A549 (cell line): ENCODE measurements at regions not wholly inside any gene's neighbourhood (a gene's known extent, or its start where the extent isn't known, plus 50 kb on each side); places are given as distances from the start of the nearest gene placed in this dataset.

Experiments used
- ATAC-seq, 2 experiments: fragments of 200-7000 bp in 1 of 2; fragments of >200 bp in 1 of 2; cut with Nextera tagmentation in 1 of 2; cut with Tn5 transposase in 1 of 2; 3 replicates each; pipeline versions ENCODE4 v1.8.0 to v1.9.1; 2018 to 2020; ENCODE audit warnings: mild to moderate bottlenecking in 1 of 2, moderate library complexity in 1 of 2
- CTCF ChIA-PET: fragments of 300-600 bp; sonication (Branson Sonifier 250); formaldehyde crosslinking; extraction: SDS; loops from one replicate; lab custom pipeline; 2021; ENCODE audit warnings: antibody characterized with exemption, inconsistent platforms; lab: Yijun Ruan, JAX
- POLR2A ChIA-PET: fragments of 350-600 bp; formaldehyde crosslinking; extraction: SDS; loops from one replicate; lab custom pipeline; 2021; ENCODE audit warnings: antibody characterized with exemption, inconsistent platforms; lab: Yijun Ruan, JAX
- DNase-seq, 2 experiments: peaks; one replicate each; pipeline versions ENCODE4 v3.0.0 to v3.0.0-alpha.2; 2011 to 2016; ENCODE audit warnings: low read depth in 1 of 2, low spot score in 1 of 2
- FAIRE-seq: peaks from 2 replicates; lab custom pipeline; 2011; peaks lifted over from hg19 to GRCh38; lab: Jason Lieb, UNC
- H3K27ac ChIP-seq, 2 experiments: fragments of >200 bp; sonication (Bioruptor Twin); formaldehyde crosslinking; 3 replicates each; pipeline ENCODE4 v1.5.1; 2016 to 2017
- H3K4me1 ChIP-seq: fragments of >200 bp; sonication (Bioruptor Twin); formaldehyde crosslinking; 3 replicates; pipeline ENCODE4 v1.6.1; 2016
- H3K4me2 ChIP-seq: fragments of >200 bp; sonication (Bioruptor Twin); formaldehyde crosslinking; 3 replicates; pipeline ENCODE4 v1.6.1; 2016
- H3K4me3 ChIP-seq: fragments of >200 bp; sonication (Bioruptor Twin); formaldehyde crosslinking; 3 replicates; pipeline ENCODE4 v1.5.1; 2016
- H3K9me3 ChIP-seq: fragments of >200 bp; sonication (Bioruptor Twin); formaldehyde crosslinking; 3 replicates; pipeline ENCODE4 v1.6.1; 2016
- CTCF ChIP-seq: fragments of >200 bp; sonication (Bioruptor Twin); formaldehyde crosslinking; IDR thresholded peaks from 3 replicates; pipeline ENCODE4 v1.5.1; 2016
- ELK1 ChIP-seq: fragments of 150-350 bp; IDR thresholded peaks from 2 replicates; pipeline ENCODE4 v1.6.1; 2014; ENCODE audit warnings: low read depth, mild to moderate bottlenecking, low read length
- FOXS1 ChIP-seq: fragments of 250-450 bp; sonication (Bioruptor Pico); IDR thresholded peaks from 2 replicates; pipeline ENCODE4 v1.5.0; 2020; ENCODE audit warnings: mild to moderate bottlenecking, moderate library complexity
- HEYL ChIP-seq: fragments of 250-450 bp; sonication (Bioruptor Pico); IDR thresholded peaks from 2 replicates; pipeline ENCODE4 v1.8.0; 2021; ENCODE audit warnings: mild to moderate bottlenecking, moderate library complexity
- HOXB13 ChIP-seq: fragments of 250-450 bp; sonication (Bioruptor Pico); IDR thresholded peaks from 2 replicates; pipeline ENCODE4 v1.5.0; 2020; ENCODE audit warnings: low read depth, mild to moderate bottlenecking, moderate library complexity
- JUNB ChIP-seq: fragments of >200 bp; sonication (Bioruptor Twin); formaldehyde crosslinking; IDR thresholded peaks from 2 replicates; pipeline ENCODE4 v1.6.1; 2016
- MAFK ChIP-seq: fragments of 450-650 bp; IDR thresholded peaks from 2 replicates; pipeline ENCODE4 v1.6.1; 2014; ENCODE audit not compliant: partially characterized antibody
- MYC ChIP-seq: IDR thresholded peaks from 2 replicates; pipeline ENCODE4 v1.6.1; 2012; ENCODE audit warnings: mild to moderate bottlenecking, inconsistent platforms, low read length, improper control_type of control experiment, borderline replicate concordance
- NR3C1 ChIP-seq: fragments of >200 bp; sonication (Bioruptor Twin); formaldehyde crosslinking; IDR thresholded peaks from 3 replicates; pipeline ENCODE4 v1.6.1; 2017
- PHF8 ChIP-seq: fragments of 200-600 bp; sonication (generic); IDR thresholded peaks from 2 replicates; pipeline ENCODE4 v1.6.1; 2016; ENCODE audit warnings: low read depth, mild to moderate bottlenecking, antibody characterized with exemption, moderate library complexity, borderline replicate concordance
- POLR2AphosphoS2 ChIP-seq: conservative IDR thresholded peaks from 2 replicates; pipeline ENCODE4 v1.6.1; 2012; ENCODE audit warnings: low read length, improper control_type of control experiment, inconsistent platforms
- RAD21 ChIP-seq, 2 experiments: fragments of >200 bp in 1 of 2; sonication (Bioruptor Twin) in 1 of 2; formaldehyde crosslinking in 1 of 2; IDR thresholded peaks in 1 of 2; conservative IDR thresholded peaks in 1 of 2; 2 replicates in 1 of 2; 3 replicates in 1 of 2; pipeline ENCODE4 v1.6.1; 2012 to 2018; ENCODE audit warnings: inconsistent platforms in 1 of 2
- RCOR1 ChIP-seq: fragments of 150-350 bp; IDR thresholded peaks from 2 replicates; pipeline ENCODE4 v1.6.1; 2014; ENCODE audit warnings: antibody characterized with exemption, low read length, low read depth
- REST ChIP-seq: fragments of 200-600 bp; sonication (generic); IDR thresholded peaks from 2 replicates; pipeline ENCODE4 v1.6.1; 2016; ENCODE audit warnings: antibody characterized with exemption, mild to moderate bottlenecking, moderate library complexity
- SMC3 ChIP-seq: fragments of >200 bp; sonication (Bioruptor Twin); formaldehyde crosslinking; IDR thresholded peaks from 3 replicates; pipeline ENCODE4 v1.6.1; 2018; ENCODE audit warnings: inconsistent platforms
- TFCP2L1 ChIP-seq: fragments of 250-450 bp; sonication (Bioruptor Pico); IDR thresholded peaks from 2 replicates; pipeline ENCODE4 v1.5.0; 2021; ENCODE audit warnings: mild to moderate bottlenecking
- TP53 ChIP-seq: fragments of 250-450 bp; sonication (Bioruptor Pico); IDR thresholded peaks from 2 replicates; pipeline ENCODE4 v1.5.0; 2021; ENCODE audit warnings: mild to moderate bottlenecking, moderate library complexity
- USF2 ChIP-seq: fragments of 450-650 bp; IDR thresholded peaks from 2 replicates; pipeline ENCODE4 v1.6.1; 2014; ENCODE audit warnings: antibody characterized with exemption
- ZNF302 ChIP-seq: fragments of 250-450 bp; sonication (Bioruptor Pico); IDR thresholded peaks from 2 replicates; pipeline ENCODE4 v1.9.0; 2021; ENCODE audit warnings: inconsistent platforms, mild to moderate bottlenecking, moderate library complexity
- WGBS: methylation state at CpG from one replicate; pipeline ENCODE4 v1.1.6; 2017; ENCODE audit errors: missing lambda C conversion rate; 5-methylcytosine and 5-hydroxymethylcytosine counted together

- ChIA-PET CTCF (interaction anchor here (0.5 kb wide), 1 partner anchor 569 kb away, joined by 5 read pairs; no protein-coding TSS in a partner anchor), POLR2A (no interaction called here)
- H3K4me1 ChIP-seq = no peaks in the 10 kb centered on the region
- DNase-seq (no peak), FAIRE-seq (no peak), ATAC-seq (no peak)
- no peak overlapping the region for H3K27ac ChIP-seq
- no peak overlapping the region for H3K4me3 ChIP-seq
- no peaks in the 10 kb centered on the region; the same call in 2 of the 3 replicates for H3K9me3 ChIP-seq
- WGBS = 46% methylated on average over 11 of the region's 11 CpGs
- TF ChIP-seq TP53 (CRISPR knock-in tag) (no peak), POLR2AphosphoS2 (no peak), NR3C1 (no peak), JUNB (no peak), USF2 (no peak), RCOR1 (no peak), FOXS1 (no peak), SMC3 (no peak), MAFK (no peak), ELK1 (no peak), RAD21 (conservative IDR thresholded peaks at IDR 0.05 in 1 of 2, IDR thresholded peaks at IDR 0.05 in 1 of 2) (no peak), HOXB13 (CRISPR knock-in tag) (no peak)
- H3K4me2 ChIP-seq = no peak overlapping the region
Observed at GRCh38 chr2:16035747-16036745, 95.7 kb downstream of the MYCN start.

- Histone ChIP-seq H3K9me3 (no peaks in the 10 kb centered on the region; the same call in 2 of the 3 replicates), H3K4me3 (no peak overlapping the region)
- no peak for TF ChIP-seq CTCF
- TF ChIP-seq ZNF302 = no peak
- TF ChIP-seq TFCP2L1 (CRISPR knock-in tag) = no peak
- TF ChIP-seq TP53 (CRISPR knock-in tag) = no peak
- no peak for TF ChIP-seq HEYL (CRISPR knock-in tag)
- TF ChIP-seq MYC = no peak
- TF ChIP-seq REST = no peak
- TF ChIP-seq JUNB = no peak
- TF ChIP-seq PHF8 = no peak
- TF ChIP-seq, all 56 proteins: peak for 0
- no peak for ATAC-seq
- Histone ChIP-seq H3K4me1 (no peaks in the 10 kb centered on the region), H3K4me2 (no peak overlapping the region), H3K27ac (no peak overlapping the region)
- POLR2A ChIA-PET = no interaction called here
- FAIRE-seq = no peak
- CTCF ChIA-PET = no interaction called here
- no peak for DNase-seq
- WGBS = 52% methylated on average over 10 of the region's 10 CpGs
Observed at GRCh38 chr2:16034975-16035746, 94.8 kb downstream of the MYCN start.
